ENCODE measurements at regions not wholly inside any gene's neighbourhood (a gene's known extent, or its start where the extent isn't known, plus 50 kb on each side); places are given as distances from the start of the nearest gene placed in this dataset.
A peak's percentile ranks its signal among the peaks of the same experiment; 100 is the strongest.

DNA sequence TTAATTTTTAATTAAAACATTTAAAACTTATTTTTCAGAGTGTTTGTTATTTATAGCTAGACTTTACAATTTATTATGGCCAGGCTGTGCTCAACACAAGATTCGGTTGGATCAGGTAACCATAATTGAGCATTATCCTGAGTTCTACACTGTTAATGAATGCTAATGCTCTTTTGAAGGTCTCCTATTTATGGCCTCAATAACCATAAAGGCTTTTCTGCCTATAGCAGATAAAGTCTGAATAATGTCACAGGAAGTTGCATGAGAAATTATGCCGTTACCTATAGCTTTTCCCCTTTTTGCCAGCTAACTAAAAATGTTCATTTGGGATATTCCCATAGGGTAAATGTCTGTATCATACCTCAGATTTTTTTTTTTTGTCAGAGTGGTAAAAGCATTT, 269.4 kb upstream of the E2F7 start:
- TF ChIP-seq, protein P1, sequence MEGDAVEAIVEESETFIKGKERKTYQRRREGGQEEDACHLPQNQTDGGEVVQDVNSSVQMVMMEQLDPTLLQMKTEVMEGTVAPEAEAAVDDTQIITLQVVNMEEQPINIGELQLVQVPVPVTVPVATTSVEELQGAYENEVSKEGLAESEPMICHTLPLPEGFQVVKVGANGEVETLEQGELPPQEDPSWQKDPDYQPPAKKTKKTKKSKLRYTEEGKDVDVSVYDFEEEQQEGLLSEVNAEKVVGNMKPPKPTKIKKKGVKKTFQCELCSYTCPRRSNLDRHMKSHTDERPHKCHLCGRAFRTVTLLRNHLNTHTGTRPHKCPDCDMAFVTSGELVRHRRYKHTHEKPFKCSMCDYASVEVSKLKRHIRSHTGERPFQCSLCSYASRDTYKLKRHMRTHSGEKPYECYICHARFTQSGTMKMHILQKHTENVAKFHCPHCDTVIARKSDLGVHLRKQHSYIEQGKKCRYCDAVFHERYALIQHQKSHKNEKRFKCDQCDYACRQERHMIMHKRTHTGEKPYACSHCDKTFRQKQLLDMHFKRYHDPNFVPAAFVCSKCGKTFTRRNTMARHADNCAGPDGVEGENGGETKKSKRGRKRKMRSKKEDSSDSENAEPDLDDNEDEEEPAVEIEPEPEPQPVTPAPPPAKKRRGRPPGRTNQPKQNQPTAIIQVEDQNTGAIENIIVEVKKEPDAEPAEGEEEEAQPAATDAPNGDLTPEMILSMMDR (IDR thresholded peaks at IDR 0.05) = no peak
- Mint-ChIP-seq H3K4me1 (ENCODE audit: low read depth) (no peaks in the 10 kb centered on the region), H3K27ac (no peak overlapping the region), H3K9me3 (no peaks in the 10 kb centered on the region), H3K27me3 (no peaks in the 10 kb centered on the region), H3K36me3 (ENCODE audit: low read depth) (no peaks in the 10 kb centered on the region), H3K4me3 (no peak overlapping the region)
- no peak for ATAC-seq
- no peak for DNase-seq
- intact Hi-C loops (cut with micrococcal nuclease) = no loop called here
- ChIA-PET POLR2A (no interaction called here), CTCF (no interaction called here)

DNA sequence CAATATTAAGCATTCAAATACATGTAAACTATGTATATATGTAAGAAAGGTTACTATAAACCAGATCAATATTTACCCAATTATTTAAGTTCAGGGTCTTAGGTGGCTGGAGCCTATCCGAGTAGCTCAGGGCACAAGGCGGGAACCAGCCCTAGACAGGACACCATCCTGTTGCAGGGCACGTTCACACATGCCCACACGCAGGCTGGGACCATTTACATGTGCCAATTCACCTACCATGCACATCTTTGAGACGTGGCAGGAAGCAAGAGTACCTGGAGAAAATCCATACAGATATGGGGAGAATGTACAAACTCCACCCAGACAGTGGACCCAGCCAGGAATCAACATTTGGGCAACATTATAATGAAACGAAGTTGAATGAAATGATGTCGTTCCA, 263.0 kb upstream of the E2F7 start:
- intact Hi-C loops (cut with micrococcal nuclease) = no loop called here
- DNase-seq (no peak), ATAC-seq (no peak)
- Mint-ChIP-seq H3K4me3 (no peak overlapping the region), H3K4me1 (ENCODE audit: low read depth) (peaks cover 6% of the 10 kb centered on the region), H3K27me3 (peaks cover 35% of the 10 kb centered on the region), H3K9me3 (no peaks in the 10 kb centered on the region), H3K36me3 (ENCODE audit: low read depth) (peaks cover 2% of the 10 kb centered on the region), H3K27ac (no peak overlapping the region)
- TF ChIP-seq, protein P1 (IDR thresholded peaks at IDR 0.05) = no peak
- CTCF ChIA-PET = no interaction called here
- POLR2A ChIA-PET = no interaction called here

DNA sequence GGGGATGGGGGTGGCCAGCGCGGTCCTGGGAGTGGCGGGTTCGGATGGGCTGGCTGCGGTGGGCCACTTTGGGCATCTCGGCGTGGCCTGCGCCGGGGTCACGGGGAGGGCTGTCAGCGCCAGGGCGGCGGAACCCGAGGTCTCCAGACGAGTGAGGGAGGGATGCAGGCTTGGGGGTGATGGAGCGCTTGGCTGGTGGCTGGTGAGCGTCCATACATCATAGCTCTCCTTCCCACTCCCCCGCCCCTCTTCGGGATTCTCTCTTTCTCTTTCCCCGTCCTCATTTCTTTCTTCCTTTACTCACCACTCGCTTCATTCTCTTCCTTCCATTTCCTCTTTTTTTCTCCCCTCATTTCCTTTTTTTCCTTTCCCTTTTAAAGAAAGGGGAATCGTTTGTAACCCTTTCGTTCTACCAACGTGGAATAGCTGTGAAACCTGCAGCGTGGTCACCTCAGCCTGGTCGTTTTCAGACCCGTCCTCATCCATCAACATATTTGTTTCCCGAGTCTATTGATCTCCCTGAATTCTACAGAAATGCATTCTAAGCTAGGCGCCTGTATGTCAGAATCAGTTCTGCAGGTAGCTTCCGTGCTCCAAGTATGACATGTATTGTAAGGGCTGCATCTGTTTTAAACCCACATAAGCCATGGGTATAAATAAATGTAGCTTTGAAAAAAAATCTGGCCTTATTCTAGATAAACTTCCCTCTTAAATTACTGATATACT, 260.3 kb upstream of the E2F7 start:
- Mint-ChIP-seq H3K4me1 (ENCODE audit: low read depth) (peaks cover 6% of the 10 kb centered on the region), H3K36me3 (ENCODE audit: low read depth) (peaks cover 2% of the 10 kb centered on the region), H3K9me3 (no peaks in the 10 kb centered on the region), H3K27ac (no peak overlapping the region), H3K4me3 (no peak overlapping the region), H3K27me3 (peaks cover 40% of the 10 kb centered on the region)
- ChIA-PET POLR2A (no interaction called here), CTCF (no interaction called here)
- DNase-seq = no peak
- TF ChIP-seq, protein P1 (IDR thresholded peaks at IDR 0.05) = no peak
- intact Hi-C loops (cut with micrococcal nuclease) = no loop called here
- ATAC-seq = no peak

DNA sequence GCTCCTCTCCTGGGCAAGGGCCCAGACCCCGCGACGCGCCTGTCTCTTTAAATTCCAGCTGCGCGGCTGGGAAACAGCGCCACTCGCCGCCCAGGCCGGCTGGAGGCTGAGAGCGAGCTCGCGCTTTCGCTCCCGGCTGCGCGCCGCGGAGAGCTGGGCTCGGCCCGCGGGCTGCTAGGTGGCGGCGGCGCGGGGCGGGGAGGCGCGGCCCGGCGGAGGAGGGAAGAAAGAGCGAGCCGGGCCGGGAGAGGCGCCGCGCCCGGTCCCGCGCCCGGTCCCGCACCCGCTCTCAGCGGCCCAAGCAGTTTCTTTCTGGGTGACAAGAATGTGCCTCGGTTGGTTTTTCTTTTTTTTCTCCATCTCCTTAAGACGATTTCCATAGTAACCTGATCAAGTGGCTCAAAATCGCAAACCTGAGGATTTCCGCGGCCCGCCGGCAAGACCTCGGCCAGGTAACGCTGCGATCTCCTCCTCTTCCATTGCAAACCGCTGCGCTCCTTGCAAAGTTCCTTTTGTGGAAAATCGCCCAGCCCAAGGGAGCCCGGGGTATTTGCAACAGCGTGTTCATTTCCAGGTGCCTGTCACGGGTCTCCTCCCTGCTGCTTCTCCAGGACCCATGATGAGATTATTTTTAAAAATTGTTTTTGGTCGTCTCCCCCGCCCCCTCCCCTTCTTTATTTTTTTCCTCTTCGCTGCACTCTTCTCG, 259.5 kb upstream of the E2F7 start:
- Mint-ChIP-seq H3K4me3 (peak overlapping the region; percentile 33), H3K9me3 (no peaks in the 10 kb centered on the region), H3K36me3 (ENCODE audit: low read depth) (peaks cover 2% of the 10 kb centered on the region), H3K27me3 (peaks cover 40% of the 10 kb centered on the region), H3K4me1 (ENCODE audit: low read depth) (peaks cover 6% of the 10 kb centered on the region), H3K27ac (no peak overlapping the region)
- DNase-seq (peak; percentile 37), ATAC-seq (peak; percentile 74)
- TF ChIP-seq, protein P1 (IDR thresholded peaks at IDR 0.05) = no peak
- intact Hi-C loops (cut with micrococcal nuclease) = loop anchor here (5.0 kb wide), 1 partner anchor 278 kb away; no protein-coding TSS in a partner anchor
- CTCF ChIA-PET = interaction anchor here (1.2 to 1.5 kb wide), 2 partner anchors 10 to 37 kb away, joined by 3 to 7 read pairs; no protein-coding TSS in a partner anchor
- POLR2A ChIA-PET = no interaction called here

DNA sequence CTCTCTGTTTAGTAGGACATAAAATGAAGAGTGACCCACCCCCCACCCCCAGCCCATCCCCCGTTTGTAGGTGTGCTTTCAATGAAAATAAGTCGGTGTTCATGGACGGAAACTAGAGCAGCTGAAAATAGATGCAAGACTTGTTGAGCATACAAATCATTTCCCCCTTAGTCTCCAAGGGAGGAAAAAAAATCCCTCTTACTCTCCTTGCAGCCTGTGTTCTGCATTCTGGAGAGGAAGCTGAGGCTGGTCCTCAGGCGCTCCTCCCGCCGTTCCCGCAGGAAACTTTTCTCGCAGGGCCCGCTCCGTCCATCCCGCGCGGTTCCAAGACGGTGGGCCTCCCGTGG, 259.0 kb upstream of the E2F7 start:
- peaks cover 40% of the 10 kb centered on the region for H3K27me3 Mint-ChIP-seq
- peaks cover 2% of the 10 kb centered on the region for H3K36me3 Mint-ChIP-seq (ENCODE audit: low read depth)
- peaks cover 6% of the 10 kb centered on the region for H3K4me1 Mint-ChIP-seq (ENCODE audit: low read depth)
- no peak overlapping the region for H3K27ac Mint-ChIP-seq
- intact Hi-C loops (cut with micrococcal nuclease) = loop anchor here (5.0 kb wide), 1 partner anchor 277 kb away; no protein-coding TSS in a partner anchor
- ChIA-PET POLR2A (no interaction called here), CTCF (interaction anchor here (1.2 to 1.5 kb wide), 2 partner anchors 10 to 36 kb away, joined by 3 to 7 read pairs; no protein-coding TSS in a partner anchor)
- TF ChIP-seq, protein P1 (IDR thresholded peaks at IDR 0.05) = no peak
- ATAC-seq = no peak
- H3K9me3 Mint-ChIP-seq = no peaks in the 10 kb centered on the region
- no peak overlapping the region for H3K4me3 Mint-ChIP-seq
- DNase-seq = no peak
